ENCODE measurements at regions not wholly inside any gene's neighbourhood (a gene's known extent, or its start where the extent isn't known, plus 50 kb on each side); places are given as distances from the start of the nearest gene placed in this dataset.
"Not testable (repeated sequence)": the region's sequence is repeated elsewhere in the genome, so short reads cannot be mapped to it uniquely, and the experiment has no call there.

- Mint-ChIP-seq H3K27ac (no peak overlapping the region), H3K4me3 (no peak overlapping the region), H3K36me3 (ENCODE audit: low read depth) (no peaks in the 10 kb centered on the region), H3K4me1 (no peaks in the 10 kb centered on the region), H3K27me3 (no peaks in the 10 kb centered on the region)
- no peak for ATAC-seq
- DNase-seq, result no peak
- no peaks in the 10 kb centered on the region for H3K9me3 ChIP-seq (ENCODE audit: control insufficient read depth, low read length, poor library complexity, severe bottlenecking)
These were observed 66.6 kb upstream of the ZNF479 start for GRCh38 chr7:57198801-57199200.

DNA sequence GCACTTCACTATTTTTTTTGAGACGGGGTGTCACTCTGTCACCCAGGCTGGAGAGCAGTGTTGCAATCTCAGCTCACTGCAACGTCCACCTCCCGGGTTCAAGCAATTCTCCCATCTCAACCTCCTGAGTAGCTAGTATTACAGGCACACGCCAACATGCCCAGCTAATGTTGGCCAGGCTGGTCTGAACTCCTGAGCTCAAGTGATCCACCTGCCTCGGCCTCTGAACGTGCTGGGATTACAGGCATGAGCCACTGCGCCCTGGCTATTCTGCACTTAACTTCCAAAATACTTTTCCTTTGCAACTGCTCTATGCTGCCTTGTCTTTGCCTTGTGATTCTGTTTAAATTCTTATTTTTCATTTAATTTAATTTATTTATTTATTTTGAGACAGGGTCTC is 67.0 kb upstream of the ZNF479 start:
- no peak for DNase-seq
- no peak for ATAC-seq
- Mint-ChIP-seq H3K36me3 (ENCODE audit: low read depth) (no peaks in the 10 kb centered on the region), H3K4me1 (no peaks in the 10 kb centered on the region), H3K4me3 (no peak overlapping the region), H3K27me3 (no peaks in the 10 kb centered on the region), H3K27ac (no peak overlapping the region)
- H3K9me3 ChIP-seq (ENCODE audit: control insufficient read depth, low read length, poor library complexity, severe bottlenecking), result no peaks in the 10 kb centered on the region

DNA sequence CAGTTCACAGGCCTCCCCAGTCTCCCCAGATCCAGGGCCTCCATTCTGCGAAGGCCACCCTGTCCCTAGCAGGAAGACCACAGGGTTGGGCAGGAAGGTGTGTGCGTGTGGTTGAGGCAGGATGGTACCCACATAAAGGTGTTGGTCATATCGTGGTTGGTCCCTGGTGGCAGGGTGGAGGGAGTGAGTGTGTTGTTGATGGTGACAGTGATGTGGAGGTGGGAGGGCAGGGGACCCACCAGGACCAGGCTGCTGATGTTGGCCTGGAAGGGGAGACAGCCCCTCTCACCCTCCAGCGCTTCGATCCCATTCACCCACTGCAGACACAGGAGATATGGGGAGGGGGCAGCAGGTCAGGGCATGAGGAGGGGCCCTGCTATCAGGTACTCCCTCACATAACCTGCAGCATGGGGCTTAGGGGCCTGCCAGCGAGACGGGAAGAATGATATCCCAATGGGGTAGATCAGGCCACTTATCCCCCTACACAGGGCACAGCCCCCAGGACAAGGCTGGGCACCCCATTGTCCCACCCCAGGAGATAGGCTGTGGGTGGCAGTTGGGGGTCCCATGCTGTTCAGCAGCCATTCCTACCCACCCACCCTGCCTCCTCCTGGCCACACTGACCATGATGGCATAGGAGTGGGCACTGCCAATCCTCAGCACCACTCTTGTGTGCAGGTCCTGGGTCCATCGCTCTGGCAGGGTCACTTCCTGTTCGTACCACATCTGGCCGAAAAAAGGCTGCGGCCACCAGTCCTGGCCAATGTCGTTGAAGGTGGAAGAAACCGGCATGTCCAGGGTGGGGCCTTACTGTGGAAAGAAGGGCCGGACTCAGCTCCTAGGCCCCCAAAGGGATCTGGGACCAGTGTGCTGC is 69.0 kb upstream of the ZNF479 start:
- Mint-ChIP-seq H3K27ac (no peak overlapping the region), H3K4me3 (no peak overlapping the region), H3K36me3 (ENCODE audit: low read depth) (no peaks in the 10 kb centered on the region), H3K4me1 (no peaks in the 10 kb centered on the region), H3K27me3 (no peaks in the 10 kb centered on the region)
- H3K9me3 ChIP-seq (ENCODE audit: control insufficient read depth, low read length, poor library complexity, severe bottlenecking), result no peaks in the 10 kb centered on the region
- ATAC-seq, result no peak
- no peak for DNase-seq

- DNase-seq (no peak), ATAC-seq (no peak)
- no peaks in the 10 kb centered on the region for H3K4me1 Mint-ChIP-seq
- no peak overlapping the region for H3K27ac Mint-ChIP-seq
- no peaks in the 10 kb centered on the region for H3K9me3 ChIP-seq (ENCODE audit: control insufficient read depth, low read length, poor library complexity, severe bottlenecking)
- H3K27me3 Mint-ChIP-seq, result no peaks in the 10 kb centered on the region
- H3K4me3 Mint-ChIP-seq, result no peak overlapping the region
- H3K36me3 Mint-ChIP-seq (ENCODE audit: low read depth), result no peaks in the 10 kb centered on the region
These were observed 69.6 kb upstream of the ZNF479 start for GRCh38 chr7:57201895-57202210.

- no peaks in the 10 kb centered on the region for H3K4me1 Mint-ChIP-seq
- ATAC-seq (no peak), DNase-seq (no peak)
- H3K27ac Mint-ChIP-seq, result no peak overlapping the region
- no peak overlapping the region for H3K4me3 Mint-ChIP-seq
- no peaks in the 10 kb centered on the region for H3K9me3 ChIP-seq (ENCODE audit: control insufficient read depth, low read length, poor library complexity, severe bottlenecking)
- H3K27me3 Mint-ChIP-seq, result no peaks in the 10 kb centered on the region
- no peaks in the 10 kb centered on the region for H3K36me3 Mint-ChIP-seq (ENCODE audit: low read depth)
These were observed 70.0 kb upstream of the ZNF479 start for GRCh38 chr7:57202274-57202673.

GRCh38 chr7:57203161-57203791 is 71.0 kb upstream of the ZNF479 start:
- ATAC-seq, result no peak
- Mint-ChIP-seq H3K4me1 (no peaks in the 10 kb centered on the region), H3K27me3 (no peaks in the 10 kb centered on the region)

GRCh38 chr7:57203858-57204257 is 71.6 kb upstream of the ZNF479 start:
- H3K4me1 Mint-ChIP-seq; H3K27me3 Mint-ChIP-seq; H3K4me3 Mint-ChIP-seq; H3K36me3 Mint-ChIP-seq (ENCODE audit: low read depth); H3K9me3 ChIP-seq (ENCODE audit: control insufficient read depth, low read length, poor library complexity, severe bottlenecking); ATAC-seq; H3K27ac Mint-ChIP-seq; DNase-seq: not testable (repeated sequence)

More at GRCh38 chr7:57203161-57203791, 71.0 kb upstream of the ZNF479 start:
- H3K27ac Mint-ChIP-seq, result no peak overlapping the region
- DNase-seq, result no peak
- H3K4me3 Mint-ChIP-seq, result no peak overlapping the region
- H3K36me3 Mint-ChIP-seq (ENCODE audit: low read depth), result no peaks in the 10 kb centered on the region
- H3K9me3 ChIP-seq (ENCODE audit: control insufficient read depth, low read length, poor library complexity, severe bottlenecking), result no peaks in the 10 kb centered on the region

GRCh38 chr7:57204411-57204811 is 72.2 kb upstream of the ZNF479 start:
- no peaks in the 10 kb centered on the region for H3K9me3 ChIP-seq (ENCODE audit: control insufficient read depth, low read length, poor library complexity, severe bottlenecking)
- no peak for DNase-seq
- no peaks in the 10 kb centered on the region for H3K27me3 Mint-ChIP-seq

DNA sequence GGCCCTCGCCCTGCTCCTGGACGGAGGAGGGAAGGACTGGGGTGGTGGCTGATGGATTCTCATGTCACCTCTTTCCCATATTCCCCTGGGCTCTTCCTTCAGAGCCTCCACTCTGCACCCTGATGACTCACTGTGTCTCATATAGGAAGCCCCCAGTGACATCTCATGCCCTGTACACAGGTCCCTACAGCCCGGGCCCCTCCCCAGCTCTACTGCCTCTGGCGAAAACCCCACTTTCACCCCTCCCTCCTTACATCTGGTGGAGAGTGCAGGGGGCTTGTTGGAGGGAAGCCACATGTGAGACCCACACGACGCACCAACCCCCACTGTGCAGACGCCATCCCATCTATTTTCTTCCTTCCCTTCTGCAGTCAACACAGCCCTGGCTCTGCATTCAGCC is 72.8 kb upstream of the ZNF479 start:
- no peak for ATAC-seq
- H3K9me3 ChIP-seq (ENCODE audit: control insufficient read depth, low read length, poor library complexity, severe bottlenecking), result no peaks in the 10 kb centered on the region

More at GRCh38 chr7:57204411-57204811, 72.2 kb upstream of the ZNF479 start:
- Mint-ChIP-seq H3K27ac (no peak overlapping the region), H3K36me3 (ENCODE audit: low read depth) (no peaks in the 10 kb centered on the region), H3K4me3 (no peak overlapping the region), H3K4me1 (no peaks in the 10 kb centered on the region)
- ATAC-seq, result no peak

DNA sequence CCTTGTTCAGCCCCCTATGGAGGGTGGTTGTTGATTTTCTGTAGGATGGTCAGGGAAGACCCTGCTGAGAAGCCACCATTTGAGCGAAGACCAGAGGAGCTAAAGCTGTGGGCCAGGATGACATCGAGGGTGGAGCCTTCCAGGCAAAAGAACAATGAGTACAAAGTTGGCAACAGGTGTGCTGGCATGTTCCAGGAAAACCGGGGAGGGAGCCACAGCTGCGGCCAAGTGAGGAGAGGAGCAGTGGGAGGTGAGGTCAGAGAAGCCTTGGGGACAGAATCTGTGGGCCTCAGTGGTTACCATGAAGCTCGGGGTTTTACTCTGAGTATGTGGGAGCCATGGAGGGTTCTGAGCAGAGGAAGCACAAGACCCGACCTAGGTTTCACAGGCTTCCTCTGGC is 75.6 kb upstream of the ZNF479 start:
- H3K9me3 ChIP-seq (ENCODE audit: control insufficient read depth, low read length, poor library complexity, severe bottlenecking), result no peaks in the 10 kb centered on the region
- no peak for DNase-seq
- Mint-ChIP-seq H3K4me1 (no peaks in the 10 kb centered on the region), H3K27ac (no peak overlapping the region), H3K36me3 (ENCODE audit: low read depth) (no peaks in the 10 kb centered on the region), H3K4me3 (no peak overlapping the region), H3K27me3 (no peaks in the 10 kb centered on the region)
- ATAC-seq, result no peak

More for the DNA sequence above, 72.8 kb upstream of the ZNF479 start:
- H3K27me3 Mint-ChIP-seq, result no peaks in the 10 kb centered on the region
- no peak overlapping the region for H3K27ac Mint-ChIP-seq
- no peaks in the 10 kb centered on the region for H3K36me3 Mint-ChIP-seq (ENCODE audit: low read depth)
- H3K4me1 Mint-ChIP-seq, result no peaks in the 10 kb centered on the region
- no peak for DNase-seq
- H3K4me3 Mint-ChIP-seq, result no peak overlapping the region

- no peaks in the 10 kb centered on the region for H3K9me3 ChIP-seq (ENCODE audit: control insufficient read depth, low read length, poor library complexity, severe bottlenecking)
- Mint-ChIP-seq H3K4me1 (no peaks in the 10 kb centered on the region), H3K36me3 (ENCODE audit: low read depth) (no peaks in the 10 kb centered on the region), H3K27me3 (no peaks in the 10 kb centered on the region), H3K27ac (no peak overlapping the region), H3K4me3 (no peak overlapping the region)
- DNase-seq (no peak), ATAC-seq (no peak)
These were observed 78.0 kb upstream of the ZNF479 start for GRCh38 chr7:57210212-57210611.

GRCh38 chr7:57210871-57211270 is 78.6 kb upstream of the ZNF479 start:
- no peaks in the 10 kb centered on the region for H3K9me3 ChIP-seq (ENCODE audit: control insufficient read depth, low read length, poor library complexity, severe bottlenecking)
- H3K27me3 Mint-ChIP-seq, result no peaks in the 10 kb centered on the region
- no peak for DNase-seq
- H3K36me3 Mint-ChIP-seq (ENCODE audit: low read depth), result no peaks in the 10 kb centered on the region
- no peaks in the 10 kb centered on the region for H3K4me1 Mint-ChIP-seq
- H3K27ac Mint-ChIP-seq, result no peak overlapping the region
- no peak overlapping the region for H3K4me3 Mint-ChIP-seq
- no peak for ATAC-seq

DNA sequence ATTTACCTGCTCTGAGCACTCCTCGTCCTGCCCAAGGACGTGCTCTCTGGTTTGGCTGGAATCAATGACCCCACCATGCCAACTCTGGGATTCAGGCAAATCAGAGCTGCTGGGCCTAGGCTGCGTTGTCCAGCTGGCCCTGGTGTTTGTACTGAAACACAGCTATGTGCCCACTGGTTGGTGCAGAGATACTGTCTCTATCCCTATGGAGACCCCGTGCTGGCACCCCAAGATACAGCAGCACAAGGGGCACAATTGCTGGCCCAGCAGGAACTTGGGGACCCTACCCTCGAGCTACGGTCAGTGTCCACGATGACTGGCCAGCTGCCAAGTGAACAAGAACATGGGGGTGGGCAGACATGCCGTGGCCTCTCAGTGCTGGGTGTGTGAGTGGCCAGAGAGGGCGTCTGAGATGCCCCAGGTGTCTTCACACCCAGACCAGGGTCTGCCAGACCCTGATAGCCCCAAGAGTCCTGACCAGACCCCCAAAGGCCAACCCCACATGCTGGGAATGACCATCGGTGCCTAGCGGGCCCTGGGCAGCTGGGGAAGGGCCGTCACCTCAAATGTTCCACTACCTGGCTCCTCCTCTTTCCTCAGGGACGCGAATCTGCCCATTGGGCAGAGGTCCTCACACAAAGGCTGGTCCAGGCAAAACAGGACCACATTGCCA is 79.3 kb upstream of the ZNF479 start:
- H3K4me3 Mint-ChIP-seq, result no peak overlapping the region
- H3K27me3 Mint-ChIP-seq, result no peaks in the 10 kb centered on the region

More for the DNA sequence above, 79.3 kb upstream of the ZNF479 start:
- no peak overlapping the region for H3K27ac Mint-ChIP-seq
- H3K36me3 Mint-ChIP-seq (ENCODE audit: low read depth), result no peaks in the 10 kb centered on the region
- DNase-seq, result no peak
- no peaks in the 10 kb centered on the region for H3K9me3 ChIP-seq (ENCODE audit: control insufficient read depth, low read length, poor library complexity, severe bottlenecking)
- no peaks in the 10 kb centered on the region for H3K4me1 Mint-ChIP-seq
- ATAC-seq, result no peak
